GM21619 (cell line): ENCODE measurements at regions not wholly inside any gene's neighbourhood (a gene's known extent, or its start where the extent isn't known, plus 50 kb on each side); places are given as distances from the start of the nearest gene placed in this dataset.

ENCODE experiments used
- ATAC-seq: cut with Tn5 transposase; IDR thresholded peaks from one replicate; pipeline ENCODE4 v1.9.1; 2021; ENCODE audit not compliant: unreplicated experiment

- no peak for ATAC-seq
These were observed 374.7 kb downstream of the ANKRD50 start for GRCh38 chr4:124337874-124338273.

- no peak for ATAC-seq
These were observed 368.8 kb downstream of the ANKRD50 start for GRCh38 chr4:124343661-124344171.

- ATAC-seq = no peak
These were observed 339.6 kb downstream of the ANKRD50 start for GRCh38 chr4:124372916-124373315.

GRCh38 chr4:124386163-124386562 lies 326.4 kb downstream of the ANKRD50 start:
- ATAC-seq = no peak

GRCh38 chr4:124386648-124387047 lies 325.9 kb downstream of the ANKRD50 start:
- ATAC-seq = no peak

- no peak for ATAC-seq
These were observed 322.9 kb downstream of the ANKRD50 start for GRCh38 chr4:124389591-124389990.

- ATAC-seq = no peak
These were observed 321.7 kb downstream of the ANKRD50 start for GRCh38 chr4:124390861-124391260.

- no peak for ATAC-seq
These were observed 316.2 kb downstream of the ANKRD50 start for GRCh38 chr4:124396333-124396732.

GRCh38 chr4:124401606-124402005 lies 310.9 kb downstream of the ANKRD50 start:
- ATAC-seq = no peak

GRCh38 chr4:124409044-124409443 lies 303.5 kb downstream of the ANKRD50 start:
- no peak for ATAC-seq

GRCh38 chr4:124414276-124415040 lies 298.1 kb downstream of the ANKRD50 start:
- ATAC-seq = no peak

- ATAC-seq = no peak
These were observed 297.4 kb downstream of the ANKRD50 start for GRCh38 chr4:124415146-124415545.

- no peak for ATAC-seq
These were observed 295.2 kb downstream of the ANKRD50 start for GRCh38 chr4:124417371-124417770.

- ATAC-seq = no peak
These were observed 292.3 kb downstream of the ANKRD50 start for GRCh38 chr4:124420166-124420695.

- no peak for ATAC-seq
These were observed 289.4 kb downstream of the ANKRD50 start for GRCh38 chr4:124423160-124423559.

GRCh38 chr4:124426279-124426678 lies 286.3 kb downstream of the ANKRD50 start:
- no peak for ATAC-seq

- ATAC-seq = no peak
These were observed 285.3 kb downstream of the ANKRD50 start for GRCh38 chr4:124427095-124427767.

- no peak for ATAC-seq
These were observed 283.9 kb downstream of the ANKRD50 start for GRCh38 chr4:124428648-124429047.

- ATAC-seq = no peak
These were observed 282.7 kb downstream of the ANKRD50 start for GRCh38 chr4:124429746-124430250.

GRCh38 chr4:124431653-124432192 lies 280.8 kb downstream of the ANKRD50 start:
- no peak for ATAC-seq

GRCh38 chr4:124432500-124432899 lies 280.0 kb downstream of the ANKRD50 start:
- ATAC-seq = no peak

GRCh38 chr4:124433044-124433443 lies 279.5 kb downstream of the ANKRD50 start:
- no peak for ATAC-seq
